Activated CD8-positive, alpha-beta memory T cell treated with anti-CD3 and anti-CD28 coated beads, Interleukin-2, amount 50 U/mL, for 24 hours (primary cell): ENCODE measurements at regions not wholly inside any gene's neighbourhood (a gene's known extent, or its start where the extent isn't known, plus 50 kb on each side); places are given as distances from the start of the nearest gene placed in this dataset.

Experiments
- DNase-seq: peaks from one replicate; pipeline ENCODE4 v3.0.0-alpha.2; 2020; ENCODE audit errors: extremely low read depth

DNA sequence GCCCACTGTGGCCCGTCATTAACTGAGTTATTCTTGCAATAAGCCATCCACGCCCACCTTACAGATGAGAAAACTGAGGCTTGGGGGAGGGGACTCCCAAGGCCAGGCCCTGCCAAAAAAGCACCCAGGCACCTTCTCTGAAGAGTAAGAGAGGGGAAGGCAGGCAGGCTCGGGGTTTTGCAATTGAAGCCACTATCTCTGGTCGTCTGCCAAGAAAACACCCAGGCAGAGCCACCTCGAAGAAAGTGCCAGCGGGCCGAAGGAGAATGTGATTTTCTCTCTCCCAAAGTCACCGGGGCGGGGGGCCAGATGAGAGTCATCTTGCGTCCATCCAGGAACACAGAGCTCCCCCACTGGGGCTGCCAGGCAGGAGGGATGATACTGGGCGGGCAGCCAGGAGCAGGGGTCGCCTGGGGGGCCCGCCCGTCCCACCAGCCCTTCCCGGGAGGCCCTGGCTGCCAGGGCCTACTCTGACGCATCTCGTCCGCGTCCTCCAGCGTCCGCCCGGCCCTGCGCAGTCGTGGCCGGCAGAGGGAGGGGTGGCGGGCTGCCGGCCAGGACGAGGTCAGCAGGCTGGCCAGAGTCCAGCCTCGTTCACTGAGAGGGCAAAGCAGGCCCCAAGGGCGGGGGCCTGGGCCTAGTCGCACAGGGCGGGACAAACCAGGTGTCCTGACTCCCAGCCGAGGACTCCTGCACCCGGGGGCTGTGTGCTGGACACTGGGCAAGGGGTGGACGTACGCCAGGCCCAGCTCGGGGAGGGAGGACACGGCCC is 74.3 kb downstream of the RFLNA start:
- DNase-seq: no peak

DNA sequence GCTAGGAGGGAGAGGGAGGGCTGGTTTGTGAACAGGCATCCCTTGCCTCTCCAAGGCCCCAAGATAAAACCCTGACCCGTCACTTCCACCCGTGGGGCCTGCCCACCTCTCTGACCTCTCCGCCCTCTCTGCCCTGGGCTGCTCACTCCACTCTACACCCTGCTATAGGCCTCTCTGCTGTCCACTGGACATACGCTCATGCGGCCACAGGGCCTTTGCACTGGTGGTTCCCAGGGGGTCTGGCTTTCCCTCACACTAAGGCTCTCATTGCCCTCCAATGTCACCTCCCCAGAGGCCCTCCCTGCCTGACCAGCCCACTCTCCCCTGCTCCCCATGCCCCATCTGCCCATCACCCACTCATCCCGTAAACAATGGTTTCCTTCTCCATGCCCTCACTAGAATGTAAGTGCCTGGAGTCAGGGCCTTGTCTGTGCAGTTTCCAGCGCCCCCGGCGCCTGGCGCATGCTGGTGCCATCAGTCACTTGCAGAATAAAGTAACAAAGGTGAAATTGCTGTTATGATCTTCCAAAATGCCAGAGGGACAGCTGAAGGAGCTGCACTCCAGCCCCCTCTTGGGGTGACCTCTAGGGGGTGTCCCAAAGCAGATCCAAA is 73.6 kb downstream of the RFLNA start:
- no peak for DNase-seq

DNA sequence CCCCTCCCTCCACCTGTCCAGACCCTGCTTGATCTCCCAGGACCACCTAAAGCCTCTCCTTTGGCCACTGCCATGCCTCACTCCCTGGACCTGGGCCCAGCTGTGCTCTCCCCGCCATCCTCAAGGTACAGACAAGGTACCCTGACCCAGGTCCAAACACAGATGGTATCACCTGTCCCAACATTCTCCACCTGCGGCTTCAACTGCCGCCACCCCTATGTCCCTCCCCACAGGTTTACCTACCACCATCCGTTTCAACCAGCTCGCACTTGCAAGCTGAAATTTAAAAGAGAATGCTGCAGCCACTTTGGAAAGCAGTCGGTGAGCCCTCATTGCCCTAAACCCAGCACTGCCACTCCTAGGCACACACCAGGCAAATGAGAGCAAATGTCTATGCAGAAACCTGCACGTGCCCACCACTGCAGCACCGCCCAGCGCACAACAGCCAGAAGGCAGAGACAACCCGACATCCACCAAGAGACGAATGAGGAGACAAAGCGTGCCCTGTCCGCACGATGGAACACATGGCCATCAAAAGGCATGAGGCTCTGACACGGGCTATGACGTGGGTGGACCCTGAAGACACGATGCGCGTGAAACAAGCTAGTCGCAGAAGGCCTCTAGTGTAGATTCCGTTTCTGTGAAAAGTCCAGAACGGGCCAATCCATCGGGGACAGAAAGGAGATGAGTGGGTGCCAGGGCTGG is 71.0 kb downstream of the RFLNA start:
- no peak for DNase-seq
